Lower leg skin (tissue), 4 donors: ENCODE measurements at regions not wholly inside any gene's neighbourhood (a gene's known extent, or its start where the extent isn't known, plus 50 kb on each side); places are given as distances from the start of the nearest gene placed in this dataset.

ENCODE experiments used
- DNase-seq, 2 donors: peaks; one replicate each; pipeline ENCODE4 v3.0.0-alpha.2; 2019; ENCODE audit warnings: low spot score in 2 of 2
- H3K4me3 ChIP-seq: fragments of 200-600 bp; sonication (generic); 2 replicates; pipeline ENCODE4 v1.5.1; 2017; ENCODE audit warnings: mild to moderate bottlenecking, low read depth; ENCODE audit not compliant: poor library complexity, severe bottlenecking
- CTCF ChIP-seq, 3 donors: fragments of 450-650 bp; IDR thresholded peaks; one replicate each; pipeline ENCODE4 v1.5.1; 2016; ENCODE audit warnings: antibody characterized with exemption in 3 of 3, mild to moderate bottlenecking in 3 of 3, moderate library complexity in 2 of 3
- POLR2A ChIP-seq, 2 donors: fragments of 450-650 bp; IDR thresholded peaks; one replicate each; pipeline ENCODE4 v1.6.1; 2016 to 2017; ENCODE audit warnings: antibody characterized with exemption in 2 of 2, mild to moderate bottlenecking in 1 of 2, moderate library complexity in 1 of 2
- WGBS, 2 donors: methylation state at CpG; one replicate each; pipeline ENCODE4 v1.1.5; 2018; 5-methylcytosine and 5-hydroxymethylcytosine counted together
- intact Hi-C: fragments of 100-400 bp; cut with DNase I; formaldehyde crosslinking; loops from one replicate; pipeline ENCODE4 v1.15.0; 2023; ENCODE audit warnings: low total_unique reads

DNA sequence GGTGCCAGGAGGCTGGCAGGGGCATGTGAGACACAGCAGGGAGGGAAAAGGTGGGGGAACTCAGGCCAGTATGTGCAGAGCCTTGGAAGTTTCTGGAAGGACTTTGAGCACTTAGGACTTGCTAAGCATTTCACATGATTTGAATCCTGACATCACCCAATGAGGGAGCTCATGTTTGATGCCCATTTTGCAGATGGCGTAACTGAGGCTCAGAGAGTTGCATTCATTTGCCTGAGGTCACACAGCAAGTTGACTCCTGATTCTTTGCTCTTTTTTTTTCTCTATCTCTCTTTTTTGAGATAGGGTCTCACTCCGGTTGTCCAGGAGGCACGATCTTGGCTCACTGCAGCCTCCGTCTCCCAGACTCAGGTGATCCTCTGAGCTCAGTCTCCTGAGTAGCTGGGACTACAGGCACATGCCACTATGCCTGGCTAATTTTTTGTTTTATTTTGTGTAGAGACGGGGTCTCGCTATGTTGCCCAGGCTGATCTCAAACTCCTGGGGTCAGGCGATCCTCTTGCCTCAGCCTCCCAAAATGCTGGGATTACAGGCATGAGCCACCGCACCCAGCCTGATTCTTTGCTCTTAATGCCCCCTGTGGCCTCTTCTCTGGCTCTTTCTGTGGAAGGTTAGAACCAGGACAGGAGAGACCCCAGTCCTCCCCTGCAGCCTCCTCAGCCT is 246.1 kb downstream of the RBM19 start:
- TF ChIP-seq CTCF (IDR thresholded peaks at IDR 0.05) (no peak), POLR2A (IDR thresholded peaks at IDR 0.05) (no peak)
- no peak for DNase-seq
- no peak overlapping the region for H3K4me3 ChIP-seq
- intact Hi-C loops, result no loop called here
- 91% methylated on average over 8 of the region's 8 CpGs for WGBS, 2 donors

- WGBS, 2 donors, result 76 to 87% methylated on average over 2 of the region's 2 CpGs
- intact Hi-C loops, result no loop called here
- no peak for DNase-seq
- TF ChIP-seq POLR2A (IDR thresholded peaks at IDR 0.05) (no peak), CTCF (IDR thresholded peaks at IDR 0.05) (no peak)
- H3K4me3 ChIP-seq, result no peak overlapping the region
Measured at GRCh38 chr12:113713156-113713555, 241.5 kb upstream of the LHX5 start.

DNA sequence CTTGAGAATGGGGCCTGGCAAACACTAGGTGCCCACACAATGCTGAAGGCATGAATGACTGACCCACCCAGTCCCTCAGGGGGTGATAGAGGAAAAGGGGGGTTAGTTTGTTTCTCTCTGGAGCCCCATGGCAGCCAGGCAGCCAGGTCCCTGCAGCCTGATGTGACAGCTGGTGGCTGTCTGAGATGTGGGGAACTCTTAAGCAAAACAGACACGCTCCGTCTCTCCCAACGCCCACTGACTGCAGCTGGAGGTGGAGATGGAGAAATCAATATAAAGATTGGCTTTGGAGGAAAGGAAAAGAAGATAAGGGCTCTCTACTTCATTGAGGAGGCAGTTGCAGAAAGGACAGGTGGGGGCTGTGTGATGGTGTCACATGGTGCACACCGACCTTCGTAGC is 240.8 kb upstream of the LHX5 start:
- intact Hi-C loops, result no loop called here
- 83 to 84% methylated on average over 5 of the region's 5 CpGs for WGBS, 2 donors

GRCh38 chr12:113710216-113710615 is 238.5 kb upstream of the LHX5 start:
- 66 to 76% methylated on average over 5 of the region's 5 CpGs for WGBS, 2 donors
- intact Hi-C loops, result no loop called here
- H3K4me3 ChIP-seq, result no peak overlapping the region
- DNase-seq, result no peak
- TF ChIP-seq CTCF (IDR thresholded peaks at IDR 0.05) (no peak), POLR2A (IDR thresholded peaks at IDR 0.05) (no peak)

More for the DNA sequence above, 240.8 kb upstream of the LHX5 start:
- TF ChIP-seq POLR2A (IDR thresholded peaks at IDR 0.05), result no peak
- no peak for TF ChIP-seq CTCF (IDR thresholded peaks at IDR 0.05)
- H3K4me3 ChIP-seq, result no peak overlapping the region
- DNase-seq, result no peak

GRCh38 chr12:113709456-113709855 is 237.8 kb upstream of the LHX5 start:
- no peak for DNase-seq
- no peak for TF ChIP-seq CTCF (IDR thresholded peaks at IDR 0.05)
- no peak for TF ChIP-seq POLR2A (IDR thresholded peaks at IDR 0.05)
- no peak overlapping the region for H3K4me3 ChIP-seq
- WGBS, 2 donors, result 79 to 82% methylated on average over 3 of the region's 3 CpGs
- intact Hi-C loops, result no loop called here

GRCh38 chr12:113702836-113703235 is 231.2 kb upstream of the LHX5 start:
- intact Hi-C loops, result no loop called here
- no peak for TF ChIP-seq CTCF (IDR thresholded peaks at IDR 0.05)
- TF ChIP-seq POLR2A (IDR thresholded peaks at IDR 0.05), result no peak
- DNase-seq, result no peak
- H3K4me3 ChIP-seq, result no peak overlapping the region
- WGBS, 2 donors, result 57 to 64% methylated on average over 11 of the region's 11 CpGs
